ENCODE measurements at regions not wholly inside any gene's neighbourhood (a gene's known extent, or its start where the extent isn't known, plus 50 kb on each side); places are given as distances from the start of the nearest gene placed in this dataset.

- Histone ChIP-seq H3K36me3 (no peaks in the 10 kb centered on the region), H3K4me3 (no peak overlapping the region), H3K4me1 (peaks cover 0 to 4% (median 0%) of the 10 kb centered on the region in 4 donors), H3K9me3 (no peaks in the 10 kb centered on the region), H3K27me3 (no peaks in the 10 kb centered on the region), H3K27ac (no peak overlapping the region)
- TF ChIP-seq CTCF (IDR thresholded peaks at IDR 0.05) (no peak), POLR2A (IDR thresholded peaks at IDR 0.05) (no peak), EP300 (IDR thresholded peaks at IDR 0.05) (no peak)
- no peak for DNase-seq (ENCODE audit: low spot score in 2 of 2)
- WGBS, 2 donors: 83 to 92% methylated on average over 2 of the region's 2 CpGs
Measured at GRCh38 chr21:35952651-35953340, 107.5 kb downstream of the SETD4 start.

- H3K4me3 ChIP-seq: no peak overlapping the region
- WGBS, 2 donors: 82 to 84% methylated on average over 1 of the region's 1 CpG
Measured at GRCh38 chr21:35948982-35949381, 111.3 kb downstream of the SETD4 start.

GRCh38 chr21:35945089-35945671, 115.1 kb downstream of the SETD4 start:
- H3K4me3 ChIP-seq: no peak overlapping the region
- WGBS, 2 donors: 89 to 91% methylated on average over 6 of the region's 6 CpGs
- TF ChIP-seq POLR2A (IDR thresholded peaks at IDR 0.05) (no peak), CTCF (IDR thresholded peaks at IDR 0.05) (no peak)
- no peaks in the 10 kb centered on the region for H3K36me3 ChIP-seq
- no peak overlapping the region for H3K27ac ChIP-seq
- H3K4me1 ChIP-seq: peaks cover 0 to 1% (median 0%) of the 10 kb centered on the region in 4 donors
- no peak for DNase-seq (ENCODE audit: low spot score in 2 of 2)
- no peaks in the 10 kb centered on the region for H3K9me3 ChIP-seq
- H3K27me3 ChIP-seq: no peaks in the 10 kb centered on the region

More at GRCh38 chr21:35948982-35949381, 111.3 kb downstream of the SETD4 start:
- H3K27me3 ChIP-seq: no peaks in the 10 kb centered on the region
- no peaks in the 10 kb centered on the region for H3K9me3 ChIP-seq
- H3K36me3 ChIP-seq: no peaks in the 10 kb centered on the region
- DNase-seq (ENCODE audit: low spot score in 2 of 2): no peak
- H3K4me1 ChIP-seq: peaks cover 0 to 4% (median 0%) of the 10 kb centered on the region in 4 donors
- no peak overlapping the region for H3K27ac ChIP-seq
- TF ChIP-seq CTCF (IDR thresholded peaks at IDR 0.05): no peak
- TF ChIP-seq POLR2A (IDR thresholded peaks at IDR 0.05): no peak
- no peak for TF ChIP-seq EP300 (IDR thresholded peaks at IDR 0.05)

DNA sequence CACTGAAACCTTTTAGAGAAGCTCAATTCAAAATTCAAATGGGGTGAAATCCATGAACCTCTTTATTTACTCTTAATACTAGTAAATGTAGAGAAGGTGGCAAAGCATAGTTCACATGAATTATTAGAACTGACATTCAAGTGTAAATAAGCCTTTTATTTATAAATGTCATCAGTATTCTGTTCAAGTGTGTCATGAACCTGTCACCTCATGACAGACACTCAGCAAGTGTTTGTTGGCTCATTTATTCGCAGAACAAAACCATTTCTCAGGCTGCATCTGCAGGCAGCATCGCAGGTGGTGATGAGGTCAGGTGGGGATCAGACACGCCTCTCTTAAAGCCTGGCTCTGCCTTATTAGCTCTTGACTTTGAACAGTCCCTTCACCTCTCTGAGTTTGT, 116.6 kb downstream of the SETD4 start:
- Histone ChIP-seq H3K36me3 (no peaks in the 10 kb centered on the region), H3K4me3 (no peak overlapping the region), H3K27ac (no peak overlapping the region), H3K4me1 (peaks cover 0 to 8% (median 0%) of the 10 kb centered on the region in 4 donors), H3K27me3 (no peaks in the 10 kb centered on the region), H3K9me3 (no peaks in the 10 kb centered on the region)
- no peak for DNase-seq (ENCODE audit: low spot score in 2 of 2)
- no peak for TF ChIP-seq POLR2A (IDR thresholded peaks at IDR 0.05)
- TF ChIP-seq EP300 (IDR thresholded peaks at IDR 0.05): no peak
- no peak for TF ChIP-seq CTCF (IDR thresholded peaks at IDR 0.05)
- 83 to 85% methylated on average over 3 of the region's 3 CpGs for WGBS, 2 donors

All from tibial nerve (tissue), 4 donors.